GM21717 (cell line): ENCODE measurements at regions not wholly inside any gene's neighbourhood (a gene's known extent, or its start where the extent isn't known, plus 50 kb on each side); places are given as distances from the start of the nearest gene placed in this dataset.
"Not testable (repeated sequence)": the region's sequence is repeated elsewhere in the genome, so short reads cannot be mapped to it uniquely, and the experiment has no call there.

Experiments used
- ATAC-seq: cut with Tn5 transposase; IDR thresholded peaks from one replicate; pipeline ENCODE4 v1.9.1; 2021; ENCODE audit warnings: mild to moderate bottlenecking, moderate library complexity; ENCODE audit not compliant: unreplicated experiment

GRCh38 chr1:120240181-120240580 is 63.9 kb upstream of the SEC22B start:
- ATAC-seq: not testable (repeated sequence)

DNA sequence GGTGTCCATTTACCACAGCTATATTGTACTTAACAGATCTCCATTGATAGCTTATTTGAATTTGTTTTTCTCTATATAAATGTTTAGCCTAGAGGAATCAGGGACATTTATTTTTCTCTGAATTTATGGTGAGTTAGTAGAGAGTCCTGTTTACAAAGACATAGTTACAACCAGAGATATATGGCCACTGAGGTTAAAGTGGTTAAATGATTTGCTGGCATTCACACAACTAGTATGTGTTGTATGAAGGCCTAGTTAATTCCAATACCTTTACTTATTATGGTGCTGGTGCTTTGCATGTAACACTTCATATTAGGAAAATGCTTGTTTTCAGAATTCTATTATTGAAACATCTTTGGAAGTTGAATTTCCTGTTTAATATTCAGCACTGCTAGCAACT is 63.0 kb upstream of the SEC22B start:
- not testable (repeated sequence) for ATAC-seq

GRCh38 chr1:120238867-120239266 is 62.5 kb upstream of the SEC22B start:
- not testable (repeated sequence) for ATAC-seq

DNA sequence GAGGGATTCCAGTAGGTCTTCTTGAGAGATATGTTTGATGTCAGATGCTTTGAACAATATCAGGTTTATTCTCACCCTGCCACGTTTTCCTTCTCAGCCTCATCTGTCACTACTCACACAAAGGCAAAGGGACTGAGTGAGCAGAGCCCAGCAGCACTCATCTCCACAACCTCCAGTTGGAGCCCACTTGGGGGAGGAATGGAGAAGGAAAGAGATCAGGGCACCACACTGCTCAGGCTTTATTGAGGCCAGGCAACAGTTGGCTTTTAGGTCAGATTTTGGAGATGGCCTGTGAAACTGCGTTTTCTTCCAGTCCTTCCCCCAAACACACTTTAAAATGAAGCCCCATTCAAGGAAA is 57.3 kb upstream of the SEC22B start:
- not testable (repeated sequence) for ATAC-seq

GRCh38 chr1:120232834-120233660 is 56.7 kb upstream of the SEC22B start:
- peak; percentile 64 for ATAC-seq

DNA sequence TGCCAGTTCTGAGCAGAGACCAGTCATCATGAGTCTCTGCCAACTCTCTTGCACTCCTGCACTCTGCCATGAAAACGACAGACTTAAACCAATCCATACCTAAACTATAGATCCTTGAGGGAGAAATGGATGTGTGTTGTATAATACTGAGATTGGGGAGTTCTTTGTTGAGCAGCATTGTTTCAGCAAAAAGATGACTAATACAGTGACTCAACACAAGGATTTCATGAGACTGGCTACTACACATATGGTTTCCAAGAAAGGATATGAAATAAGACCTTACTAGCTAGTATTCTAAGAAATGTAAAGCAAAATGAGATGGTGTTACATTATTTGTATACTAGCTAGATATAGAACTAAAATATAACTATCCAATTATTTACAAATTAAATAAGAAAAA is 53.5 kb upstream of the SEC22B start:
- ATAC-seq: not testable (repeated sequence)
